ENCODE measurements at regions not wholly inside any gene's neighbourhood (a gene's known extent, or its start where the extent isn't known, plus 50 kb on each side); places are given as distances from the start of the nearest gene placed in this dataset.

DNA sequence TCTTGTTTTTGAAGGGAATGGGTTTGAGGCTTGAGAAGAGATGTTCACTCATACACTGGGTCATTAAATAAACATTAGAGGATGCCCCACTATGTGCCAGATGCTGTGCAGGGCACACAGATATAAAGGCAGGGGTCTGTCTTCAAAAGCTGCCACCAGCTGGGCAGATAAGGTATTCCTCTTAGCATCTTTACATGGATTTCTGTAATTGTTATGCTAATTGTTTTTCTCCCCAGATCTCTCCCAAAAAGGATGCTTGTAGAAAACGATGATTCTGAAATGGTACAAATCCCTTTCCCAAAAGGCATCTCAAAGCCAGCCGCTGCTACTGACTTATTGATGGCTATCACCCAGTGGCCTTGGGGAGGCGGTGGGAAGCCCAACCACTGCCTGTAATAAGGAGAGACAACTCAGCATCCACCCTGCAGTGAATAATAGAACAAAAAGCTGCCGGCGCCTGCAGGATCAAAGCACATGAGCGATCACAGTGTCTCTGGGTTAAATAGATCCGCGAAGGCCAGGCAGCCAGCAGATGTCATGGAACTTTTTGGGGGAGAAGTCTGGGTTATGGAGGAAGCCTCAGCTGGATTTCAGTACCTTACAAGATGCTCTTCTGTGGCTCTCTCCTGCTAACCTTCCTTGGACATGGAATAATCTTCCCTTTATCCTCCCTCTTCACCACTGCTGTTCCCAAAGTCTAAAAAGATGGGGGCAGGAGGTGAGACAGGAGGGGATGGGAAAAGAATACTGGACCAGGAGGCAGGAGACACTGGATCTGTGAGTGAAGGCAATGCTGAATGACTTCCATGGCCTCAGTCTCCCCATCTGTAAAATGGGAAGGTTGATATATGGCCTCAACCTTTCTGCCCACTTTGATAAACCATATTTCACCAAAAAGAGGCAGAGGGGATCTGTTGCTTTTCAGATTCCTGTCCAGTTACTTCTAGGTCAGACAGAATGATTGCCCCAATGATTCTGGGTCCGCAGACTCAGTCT is 54.8 kb upstream of the CD34 start:
- DNase-seq: no peak
- TF ChIP-seq MAFK (IDR thresholded peaks at IDR 0.05; ENCODE audit: low read depth, low read length): no peak
- TF ChIP-seq POLR2A (IDR thresholded peaks at IDR 0.05; ENCODE audit: low read depth, low read length): no peak
- no peak for TF ChIP-seq RFX5 (IDR thresholded peaks at IDR 0.05; ENCODE audit: low read depth, low read length)
- TF ChIP-seq, protein P1, sequence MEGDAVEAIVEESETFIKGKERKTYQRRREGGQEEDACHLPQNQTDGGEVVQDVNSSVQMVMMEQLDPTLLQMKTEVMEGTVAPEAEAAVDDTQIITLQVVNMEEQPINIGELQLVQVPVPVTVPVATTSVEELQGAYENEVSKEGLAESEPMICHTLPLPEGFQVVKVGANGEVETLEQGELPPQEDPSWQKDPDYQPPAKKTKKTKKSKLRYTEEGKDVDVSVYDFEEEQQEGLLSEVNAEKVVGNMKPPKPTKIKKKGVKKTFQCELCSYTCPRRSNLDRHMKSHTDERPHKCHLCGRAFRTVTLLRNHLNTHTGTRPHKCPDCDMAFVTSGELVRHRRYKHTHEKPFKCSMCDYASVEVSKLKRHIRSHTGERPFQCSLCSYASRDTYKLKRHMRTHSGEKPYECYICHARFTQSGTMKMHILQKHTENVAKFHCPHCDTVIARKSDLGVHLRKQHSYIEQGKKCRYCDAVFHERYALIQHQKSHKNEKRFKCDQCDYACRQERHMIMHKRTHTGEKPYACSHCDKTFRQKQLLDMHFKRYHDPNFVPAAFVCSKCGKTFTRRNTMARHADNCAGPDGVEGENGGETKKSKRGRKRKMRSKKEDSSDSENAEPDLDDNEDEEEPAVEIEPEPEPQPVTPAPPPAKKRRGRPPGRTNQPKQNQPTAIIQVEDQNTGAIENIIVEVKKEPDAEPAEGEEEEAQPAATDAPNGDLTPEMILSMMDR (conservative IDR thresholded peaks at IDR 0.05; ENCODE audit: low read depth, low read length): no peak
- TF ChIP-seq MXI1 (IDR thresholded peaks at IDR 0.05; ENCODE audit: borderline replicate concordance, low read depth, low read length): no peak
- TF ChIP-seq BHLHE40 (IDR thresholded peaks at IDR 0.05; ENCODE audit: low read depth, low read length): no peak
- TF ChIP-seq CEBPB (IDR thresholded peaks at IDR 0.05; ENCODE audit: low read depth, low read length): no peak
- TF ChIP-seq NFE2L2 (IDR thresholded peaks at IDR 0.05; ENCODE audit: low read depth, low read length): no peak
- TF ChIP-seq, protein P2, sequence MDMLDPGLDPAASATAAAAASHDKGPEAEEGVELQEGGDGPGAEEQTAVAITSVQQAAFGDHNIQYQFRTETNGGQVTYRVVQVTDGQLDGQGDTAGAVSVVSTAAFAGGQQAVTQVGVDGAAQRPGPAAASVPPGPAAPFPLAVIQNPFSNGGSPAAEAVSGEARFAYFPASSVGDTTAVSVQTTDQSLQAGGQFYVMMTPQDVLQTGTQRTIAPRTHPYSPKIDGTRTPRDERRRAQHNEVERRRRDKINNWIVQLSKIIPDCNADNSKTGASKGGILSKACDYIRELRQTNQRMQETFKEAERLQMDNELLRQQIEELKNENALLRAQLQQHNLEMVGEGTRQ (IDR thresholded peaks at IDR 0.05; ENCODE audit: low read depth, low read length): no peak
- TF ChIP-seq MAZ (IDR thresholded peaks at IDR 0.05; ENCODE audit: borderline replicate concordance, low read depth, low read length): no peak

More for the DNA sequence above, 54.8 kb upstream of the CD34 start:
- Histone ChIP-seq H3K4ac (ENCODE audit: low read depth, low read length) (no peak overlapping the region), H2BK20ac (ENCODE audit: low read depth, low read length) (no peak overlapping the region), H4K8ac (ENCODE audit: low read depth in 2 of 2, low read length in 2 of 2) (no peak overlapping the region), H3K9me1 (ENCODE audit: insufficient read depth, low read length) (peaks cover 4% of the 10 kb centered on the region; the same call in 1 of the 2 replicates), H2BK120ac (ENCODE audit: low read depth, low read length) (no peak overlapping the region), H3K79me1 (ENCODE audit: low read depth in 1 of 2, low read length in 2 of 2) (peaks cover 0 to 6% of the 10 kb centered on the region in 2 experiments; a peak in 1 of 4 replicates), H3K56ac (ENCODE audit: extremely low read depth, insufficient read depth, low read length) (no peak overlapping the region), H3K18ac (ENCODE audit: low read depth, low read length) (no peak overlapping the region), H3K14ac (replicated peaks; ENCODE audit: low read depth, low read length) (no peak overlapping the region), H3K9me3 (ENCODE audit: control insufficient read depth, insufficient read depth, low read length) (no peaks in the 10 kb centered on the region), H2AFZ (replicated peaks; ENCODE audit: low read length, poor library complexity) (no peak overlapping the region), H3K4me1 (ENCODE audit: control insufficient read depth, insufficient read depth, low read length) (peaks cover 4% of the 10 kb centered on the region), H3K4me2 (ENCODE audit: low read depth, low read length) (no peak overlapping the region), H3K4me3 (ENCODE audit: insufficient read depth, low read depth, low read length) (no peak overlapping the region), H2AK5ac (ENCODE audit: low read depth, low read length) (no peak overlapping the region), H3K23ac (ENCODE audit: low read depth, low read length) (no peak overlapping the region), H4K20me1 (ENCODE audit: insufficient read depth, low read length) (no peaks in the 10 kb centered on the region), H4K91ac (ENCODE audit: insufficient read depth, low read depth, low read length) (no peak overlapping the region), H3K27me3 (ENCODE audit: control insufficient read depth, insufficient read depth, low read length) (no peaks in the 10 kb centered on the region; the same call in 1 of the 2 replicates), H2BK5ac (ENCODE audit: low read depth, low read length, poor library complexity, severe bottlenecking) (no peak overlapping the region), H3K36me3 (ENCODE audit: control insufficient read depth, insufficient read depth, low read length) (no peaks in the 10 kb centered on the region), H2BK15ac (ENCODE audit: low read depth, low read length) (no peak overlapping the region), H3K27ac (ENCODE audit: insufficient read depth, low read length) (no peak overlapping the region), H2AK9ac (replicated peaks; ENCODE audit: low read depth, low read length, poor library complexity) (no peak overlapping the region), H3K9ac (ENCODE audit: low read depth, low read length) (no peak overlapping the region), H4K5ac (ENCODE audit: low read depth, low read length) (no peak overlapping the region)
- dilution Hi-C loops (cut with HindIII; ENCODE audit: low sequenced_read_pairs, unreplicated experiment): no loop called here
- no TSS peak for BruUV-seq (replicated peaks)
- no CpG with 5 or more reads among the region's 9 CpGs for WGBS, 2 experiments (ENCODE audit: extremely low coverage in 2 of 2, insufficient read length in 1 of 2)
- ChIA-PET POLR2A (ENCODE audit: unreplicated experiment) (no interaction called here), CTCF (interaction anchor here (2.5 to 5.4 kb wide), 2 partner anchors 81 to 136 kb away, joined by 13 to 69 read pairs; no protein-coding TSS in a partner anchor)
- intact Hi-C loops (cut with micrococcal nuclease): no loop called here
- in situ Hi-C loops (cut with MboI; ENCODE audit: low sequenced_read_pairs): loop anchor here (10.0 kb wide), 1 partner anchor 141 kb away; no protein-coding TSS in a partner anchor
- no peak for ATAC-seq (ENCODE audit: low read depth)

Measured in IMR-90 (cell line).